H1 (cell line): ENCODE measurements at regions not wholly inside any gene's neighbourhood (a gene's known extent, or its start where the extent isn't known, plus 50 kb on each side); places are given as distances from the start of the nearest gene placed in this dataset.

Source experiments
- CTCF ChIA-PET: fragments of 300-600 bp; sonication (Branson Sonifier 250); formaldehyde crosslinking; loops from one replicate; lab custom pipeline; 2021; ENCODE audit not compliant: partially characterized antibody; lab: Charles Lee
- POLR2A ChIA-PET: fragments of 300-600 bp; sonication (Branson Sonifier 250); formaldehyde crosslinking; loops from one replicate; lab custom pipeline; 2021; ENCODE audit warnings: inconsistent platforms; ENCODE audit not compliant: partially characterized antibody; lab: Charles Lee
- DNase-seq, 2 experiments: peaks; one replicate each; pipeline versions ENCODE4 v3.0.0 to v3.0.0-alpha.2; 2010 to 2022; ENCODE audit warnings: low spot score in 2 of 2, low read depth in 1 of 2, mixed read lengths in 1 of 2
- FAIRE-seq: peaks from 2 replicates; lab custom pipeline; 2011; peaks lifted over from hg19 to GRCh38; lab: Jason Lieb, UNC
- H2AFZ ChIP-seq: 2 replicates; pipeline ENCODE4 v1.8.1; 2012; ENCODE audit warnings: low read length, inconsistent platforms
- H2AK5ac ChIP-seq: 2 replicates; pipeline ENCODE4 v1.6.1; 2013; ENCODE audit warnings: low read depth, low read length
- H2BK120ac ChIP-seq: replicated peaks from 2 replicates; pipeline ENCODE3; 2013; ENCODE audit warnings: low read depth, low read length, inconsistent platforms
- H2BK12ac ChIP-seq: 2 replicates; pipeline ENCODE4 v1.6.1; 2013; ENCODE audit warnings: low read depth, low read length
- H2BK15ac ChIP-seq: 2 replicates; pipeline ENCODE4 v1.6.1; 2013; ENCODE audit warnings: low read length
- H2BK20ac ChIP-seq: 2 replicates; pipeline ENCODE4 v1.6.1; 2013; ENCODE audit warnings: low read length
- H2BK5ac ChIP-seq: 2 replicates; pipeline ENCODE4 v1.6.1; 2013; ENCODE audit warnings: low read depth, low read length
- H3K14ac ChIP-seq: 2 replicates; pipeline ENCODE4 v1.6.1; 2013; ENCODE audit warnings: inconsistent platforms; ENCODE audit not compliant: insufficient read length
- H3K18ac ChIP-seq: 2 replicates; pipeline ENCODE4 v1.6.1; 2013; ENCODE audit warnings: low read length; ENCODE audit errors: extremely low read depth
- H3K23ac ChIP-seq: 2 replicates; pipeline ENCODE4 v1.6.1; 2013; ENCODE audit warnings: inconsistent platforms; ENCODE audit not compliant: insufficient read length
- H3K23me2 ChIP-seq: 2 replicates; pipeline ENCODE4 v1.6.1; 2013; ENCODE audit warnings: low read depth, low read length
- H3K27ac ChIP-seq: 2 replicates; pipeline ENCODE4 v1.6.1; 2011; ENCODE audit warnings: low read depth, low read length, inconsistent platforms
- H3K27me3 ChIP-seq, 4 experiments: replicated peaks in 1 of 4; 1 replicate in 1 of 4; 2 replicates in 3 of 4; pipeline versions ENCODE4 v1.6.1 to v1.8.1; 2011 to 2013; ENCODE audit warnings: low read length in 3 of 4, mild to moderate bottlenecking in 3 of 4, inconsistent platforms in 2 of 4, mixed read lengths in 2 of 4, moderate library complexity in 1 of 4; ENCODE audit not compliant: control insufficient read depth in 3 of 4, insufficient read depth in 3 of 4; ENCODE audit errors: extremely low read depth in 1 of 4
- H3K36me3 ChIP-seq, 4 experiments: 2 replicates each; pipeline versions ENCODE4 v1.6.1 to v1.8.1; 2011 to 2013; ENCODE audit warnings: mild to moderate bottlenecking in 4 of 4, low read length in 3 of 4, moderate library complexity in 2 of 4, control low read depth in 1 of 4, inconsistent platforms in 1 of 4; ENCODE audit not compliant: insufficient read depth in 4 of 4, control insufficient read depth in 2 of 4
- H3K4ac ChIP-seq: replicated peaks from 2 replicates; pipeline ENCODE3; 2013; ENCODE audit warnings: low read length, low read depth, mixed read lengths, inconsistent platforms; ENCODE audit not compliant: insufficient read length
- H3K4me1 ChIP-seq, 4 experiments: replicated peaks in 1 of 4; 1 replicate in 1 of 4; 2 replicates in 3 of 4; pipeline versions ENCODE4 v1.6.1 to v1.8.1; 2011 to 2013; ENCODE audit warnings: low read length in 3 of 4, inconsistent platforms in 2 of 4, mixed read lengths in 1 of 4; ENCODE audit not compliant: insufficient read depth in 4 of 4, control insufficient read depth in 3 of 4
- H3K4me2 ChIP-seq, 2 experiments: 2 replicates each; pipeline versions ENCODE4 v1.6.1 to v1.8.1; 2011 to 2013; ENCODE audit warnings: low read depth in 2 of 2, low read length in 2 of 2, control low read depth in 1 of 2, inconsistent platforms in 1 of 2, mild to moderate bottlenecking in 1 of 2; ENCODE audit not compliant: insufficient read depth in 1 of 2
- H3K4me3 ChIP-seq, 4 experiments: fragments of 200-600, 300-600 bp in 1 of 4; sonication (generic), shearing (Covaris generic), sonication (Bioruptor Twin) in 1 of 4; 2 replicates each; pipeline versions ENCODE4 v1.5.1 to v1.8.1; 2011 to 2016; ENCODE audit warnings: low read length in 4 of 4, low read depth in 3 of 4, control low read depth in 2 of 4, inconsistent platforms in 2 of 4, mild to moderate bottlenecking in 2 of 4, mixed read lengths in 1 of 4, moderate library complexity in 1 of 4; ENCODE audit not compliant: insufficient read depth in 2 of 4; ENCODE audit errors: extremely low read depth in 1 of 4
- H3K56ac ChIP-seq: replicated peaks from 2 replicates; pipeline ENCODE3; 2013; ENCODE audit warnings: low read depth, mild to moderate bottlenecking, mixed read lengths, low read length, inconsistent platforms; ENCODE audit not compliant: insufficient read length
- H3K79me1 ChIP-seq: 2 replicates; pipeline ENCODE4 v1.6.1; 2013; ENCODE audit warnings: low read depth, low read length, control low read depth
- H3K79me2 ChIP-seq, 2 experiments: 2 replicates each; pipeline versions ENCODE4 v1.6.1 to v1.8.1; 2012 to 2013; ENCODE audit warnings: low read length in 2 of 2, mild to moderate bottlenecking in 2 of 2, inconsistent platforms in 1 of 2; ENCODE audit not compliant: insufficient read depth in 2 of 2, control insufficient read depth in 1 of 2
- H3K9ac ChIP-seq, 4 experiments: replicated peaks in 1 of 4; 1 replicate in 1 of 4; 2 replicates in 3 of 4; pipeline versions ENCODE4 v1.6.1 to v1.8.1; 2011 to 2013; ENCODE audit warnings: low read depth in 3 of 4, low read length in 3 of 4, control low read depth in 2 of 4, mild to moderate bottlenecking in 2 of 4, moderate library complexity in 2 of 4, inconsistent platforms in 1 of 4; ENCODE audit errors: extremely low read depth in 1 of 4
- H3K9me3 ChIP-seq, 2 experiments: 2 replicates each; pipeline versions ENCODE4 v1.6.1 to v1.8.1; 2012 to 2013; ENCODE audit warnings: mild to moderate bottlenecking in 2 of 2, moderate library complexity in 2 of 2, control low read depth in 1 of 2, inconsistent platforms in 1 of 2, low read depth in 1 of 2, low read length in 1 of 2, mixed read lengths in 1 of 2; ENCODE audit not compliant: insufficient read depth in 2 of 2
- H4K20me1 ChIP-seq, 2 experiments: replicated peaks in 1 of 2; 2 replicates each; pipeline versions ENCODE3 to v1.8.1; 2011 to 2013; ENCODE audit warnings: inconsistent platforms in 2 of 2, low read length in 2 of 2, mild to moderate bottlenecking in 1 of 2; ENCODE audit not compliant: insufficient read depth in 2 of 2, control insufficient read depth in 1 of 2
- H4K5ac ChIP-seq: 2 replicates; pipeline ENCODE4 v1.6.1; 2013; ENCODE audit warnings: low read length, low read depth, mixed read lengths, inconsistent platforms; ENCODE audit not compliant: insufficient read length
- H4K8ac ChIP-seq: 2 replicates; pipeline ENCODE4 v1.8.0; 2013; ENCODE audit warnings: mild to moderate bottlenecking, moderate library complexity, low read length, inconsistent platforms; ENCODE audit not compliant: insufficient read depth; ENCODE audit errors: extremely low read depth
- H4K91ac ChIP-seq: replicated peaks from 2 replicates; pipeline ENCODE3; 2013; ENCODE audit warnings: low read length, mixed read lengths, inconsistent platforms; ENCODE audit not compliant: insufficient read length
- ASH2L ChIP-seq: fragments of 200-600, 300-600 bp; sonication (generic); IDR thresholded peaks from one replicate; pipeline ENCODE4 v1.7.1; 2017; ENCODE audit warnings: low read length
- EGR1 ChIP-seq: IDR thresholded peaks from 2 replicates; pipeline ENCODE4 v1.6.1; 2011; ENCODE audit warnings: low read depth, low read length, borderline replicate concordance
- WGBS, 2 experiments: shearing (Covaris generic) in 1 of 2; methylation state at CpG; one replicate each; pipeline versions ENCODE4 v1.1.6 to v1.1.7; 2013 to 2015; ENCODE audit warnings: low lambda C conversion rate in 2 of 2, mixed read lengths in 2 of 2, inconsistent platforms in 1 of 2, low coverage in 1 of 2, missing lambda C conversion rate in 1 of 2; ENCODE audit not compliant: insufficient replicate concordance in 2 of 2, insufficient coverage in 1 of 2, insufficient read length in 1 of 2; ENCODE audit errors: extremely low coverage in 1 of 2, missing lambda C conversion rate in 1 of 2; 5-methylcytosine and 5-hydroxymethylcytosine counted together

GRCh38 chr13:34322743-34323074 lies 504.8 kb downstream of the RFC3 start:
- H3K4me1 ChIP-seq, result no peaks in the 10 kb centered on the region
- no peak overlapping the region for H2BK12ac ChIP-seq
- H3K23ac ChIP-seq, result no peak overlapping the region
- H3K79me1 ChIP-seq, result no peaks in the 10 kb centered on the region
- H3K9me3 ChIP-seq, result no peaks in the 10 kb centered on the region
- TF ChIP-seq ASH2L (no peak), EGR1 (no peak)
- TF ChIP-seq, all 59 proteins: peak for 0
- H2BK120ac ChIP-seq, result no peak overlapping the region
- no peak overlapping the region for H4K91ac ChIP-seq
- H3K4me3 ChIP-seq, result no peak overlapping the region
- no peak overlapping the region for H2BK5ac ChIP-seq
- H3K27ac ChIP-seq, result no peak overlapping the region
- no peak overlapping the region for H2AK5ac ChIP-seq
- H3K9ac ChIP-seq, result no peak overlapping the region
- H3K4me2 ChIP-seq, result no peak overlapping the region
- H3K14ac ChIP-seq, result no peak overlapping the region
- no peak overlapping the region for H2BK20ac ChIP-seq
- H3K56ac ChIP-seq, result no peak overlapping the region
- H3K79me2 ChIP-seq, result no peaks in the 10 kb centered on the region
- no peak overlapping the region for H3K4ac ChIP-seq
- H2BK15ac ChIP-seq, result no peak overlapping the region
- H4K20me1 ChIP-seq, result no peaks in the 10 kb centered on the region
- no peaks in the 10 kb centered on the region for H3K27me3 ChIP-seq
- no peak overlapping the region for H4K8ac ChIP-seq
- CTCF ChIA-PET, result no interaction called here
- no peak overlapping the region for H2AFZ ChIP-seq
- DNase-seq (no peak), FAIRE-seq (no peak)
- 93% methylated on average over 3 of the region's 3 CpGs; no CpG with 5 or more reads in 1 of the 2 experiments for WGBS, 2 experiments
- no peak overlapping the region for H3K18ac ChIP-seq
- POLR2A ChIA-PET, result no interaction called here
- H3K23me2 ChIP-seq, result no peaks in the 10 kb centered on the region
- H4K5ac ChIP-seq, result no peak overlapping the region
- no peaks in the 10 kb centered on the region for H3K36me3 ChIP-seq
